ENCODE measurements at regions not wholly inside any gene's neighbourhood (a gene's known extent, or its start where the extent isn't known, plus 50 kb on each side); places are given as distances from the start of the nearest gene placed in this dataset.

GRCh38 chr3:24725514-24726255 lies 231.0 kb upstream of the THRB start:
- Histone ChIP-seq H3K9me1 (replicated peaks; ENCODE audit: control insufficient read depth, extremely low read depth, insufficient read depth, low read length) (no peaks in the 10 kb centered on the region), H3K4me2 (ENCODE audit: insufficient read depth, low read length) (no peak overlapping the region), H3K36me3 (ENCODE audit: control insufficient read depth in 2 of 2, extremely low read depth in 1 of 2, insufficient read depth in 2 of 2, low read length in 2 of 2) (no peaks in the 10 kb centered on the region), H2AFZ (ENCODE audit: low read depth, low read length) (no peak overlapping the region), H4K20me1 (replicated peaks; ENCODE audit: control insufficient read depth, extremely low read depth, insufficient read depth, low read length) (no peaks in the 10 kb centered on the region), H3K27ac (ENCODE audit: insufficient read depth, low read depth, low read length) (no peak overlapping the region), H3K9ac (replicated peaks; ENCODE audit: extremely low read depth, insufficient read depth, low read length) (no peak overlapping the region), H3K79me2 (ENCODE audit: control insufficient read depth, insufficient read depth, low read length) (no peaks in the 10 kb centered on the region), H3K27me3 (ENCODE audit: control insufficient read depth in 2 of 2, insufficient read depth in 2 of 2, low read length in 2 of 2) (no peaks in the 10 kb centered on the region), H3K4me1 (ENCODE audit: control insufficient read depth, extremely low read depth, insufficient read depth, low read length) (no peaks in the 10 kb centered on the region), H3K9me3 (replicated peaks; ENCODE audit: control insufficient read depth, insufficient read depth, low read length) (no peaks in the 10 kb centered on the region), H3K4me3 (replicated peaks in 1 of 3; ENCODE audit: insufficient read depth in 1 of 3, low read depth in 1 of 3, low read length in 3 of 3) (no peak overlapping the region)
- BruUV-seq (replicated peaks) = no TSS peak
- intact Hi-C loops (cut with micrococcal nuclease) = no loop called here
- FAIRE-seq (no peak), DNase-seq (ENCODE audit: low read depth, low spot score) (no peak)
- CTCF ChIA-PET = interaction anchor here (1.2 to 1.4 kb wide), 2 partner anchors 9 to 26 kb away, joined by 3 read pairs; no protein-coding TSS in a partner anchor
- POLR2A ChIA-PET = no interaction called here
- dilution Hi-C loops (cut with MboI; ENCODE audit: extremely low pct_ligation_motif_present, low sequenced_read_pairs) = no loop called here
- TF ChIP-seq MYC (IDR thresholded peaks at IDR 0.05; ENCODE audit: low read depth, low read length) (no peak), POLR2A (IDR thresholded peaks at IDR 0.05; ENCODE audit: low read depth, low read length) (no peak), EZH2 (IDR thresholded peaks at IDR 0.05; ENCODE audit: borderline replicate concordance, low read depth, low read length, severe bottlenecking) (no peak), GATA2 (IDR thresholded peaks at IDR 0.05; ENCODE audit: insufficient read depth, insufficient read length, low read depth, low read length) (no peak), POLR2AphosphoS5 (IDR thresholded peaks at IDR 0.05; ENCODE audit: insufficient read depth, low read depth, low read length) (no peak), CTCF (IDR thresholded peaks at IDR 0.05; ENCODE audit: extremely low read depth in 1 of 2, insufficient read depth in 1 of 2, low read depth in 1 of 2, low read length in 2 of 2) (no peak), FOS (IDR thresholded peaks at IDR 0.05; ENCODE audit: borderline replicate concordance, insufficient read depth, low read length) (no peak), JUN (IDR thresholded peaks at IDR 0.05; ENCODE audit: borderline replicate concordance, insufficient read depth, insufficient read length, low read depth) (no peak)
- TF ChIP-seq, protein P1, sequence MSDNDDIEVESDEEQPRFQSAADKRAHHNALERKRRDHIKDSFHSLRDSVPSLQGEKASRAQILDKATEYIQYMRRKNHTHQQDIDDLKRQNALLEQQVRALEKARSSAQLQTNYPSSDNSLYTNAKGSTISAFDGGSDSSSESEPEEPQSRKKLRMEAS (IDR thresholded peaks at IDR 0.05; ENCODE audit: insufficient read depth, insufficient read length) = no peak

All from endothelial cell of umbilical vein (primary cell).